Stimulated activated CD8-positive, alpha-beta memory T cell treated with anti-CD3 and anti-CD28 coated beads, Interleukin-2, amount 100 ng/mL, for 48 hours (primary cell): ENCODE measurements at regions not wholly inside any gene's neighbourhood (a gene's known extent, or its start where the extent isn't known, plus 50 kb on each side); places are given as distances from the start of the nearest gene placed in this dataset.

Experiments
- DNase-seq, 2 donors: peaks; one replicate each; pipeline ENCODE4 v3.0.0-alpha.2; 2020; ENCODE audit warnings: low read depth in 2 of 2

DNA sequence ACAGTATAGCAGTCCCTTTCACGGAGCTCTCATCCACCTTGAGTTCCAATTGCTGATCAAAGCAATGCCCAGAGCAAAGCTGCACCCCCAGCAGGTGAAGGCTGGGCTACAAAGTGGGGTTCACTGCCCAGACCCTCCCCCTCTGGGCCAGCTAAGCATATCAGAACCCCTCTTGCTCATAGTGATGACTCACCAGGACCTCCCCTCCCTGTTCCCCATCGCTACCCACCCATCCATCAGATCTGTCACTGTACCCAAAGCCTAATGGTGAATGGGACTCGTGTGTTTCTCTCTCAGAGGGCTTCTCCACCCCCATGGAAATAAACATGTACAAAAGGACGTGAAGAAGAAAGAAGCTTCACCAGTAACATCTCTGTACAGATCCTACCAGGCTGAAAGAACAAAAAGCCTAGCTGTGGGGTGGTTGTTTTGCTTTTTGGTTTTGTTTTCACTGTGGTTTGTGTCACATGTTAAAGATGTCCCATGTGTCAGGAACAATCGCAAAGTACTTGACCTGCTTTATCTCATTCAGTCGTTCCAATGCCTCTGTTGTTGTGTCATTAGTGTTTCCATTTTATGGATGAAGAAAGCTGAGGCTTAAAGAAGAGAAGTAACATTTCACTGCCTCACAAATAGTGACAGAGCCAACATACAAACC lies 518.5 kb downstream of the CD83 start:
- no peak for DNase-seq

DNA sequence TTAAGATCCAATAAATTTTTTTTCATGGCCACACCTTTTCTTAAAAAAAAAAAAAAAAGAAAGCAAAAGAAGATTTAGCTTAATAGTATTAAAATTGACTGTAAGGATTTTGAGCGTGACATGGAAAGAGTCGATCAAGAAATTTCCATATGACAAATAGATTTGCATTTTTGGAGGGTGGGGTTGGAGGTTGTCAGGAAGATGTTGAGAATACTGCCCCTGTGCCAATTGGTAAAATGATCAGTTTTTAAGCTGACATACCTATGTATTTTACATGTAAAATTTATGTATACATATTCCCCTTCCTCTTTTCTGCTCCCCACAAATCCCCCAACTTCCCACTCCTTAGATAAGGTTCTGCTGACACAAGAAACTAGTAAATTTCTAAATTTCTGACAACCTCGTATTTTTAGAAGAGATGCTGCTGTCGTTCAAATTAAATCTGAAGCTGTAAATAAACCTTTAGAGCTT lies 520.9 kb downstream of the CD83 start:
- DNase-seq, result no peak

DNA sequence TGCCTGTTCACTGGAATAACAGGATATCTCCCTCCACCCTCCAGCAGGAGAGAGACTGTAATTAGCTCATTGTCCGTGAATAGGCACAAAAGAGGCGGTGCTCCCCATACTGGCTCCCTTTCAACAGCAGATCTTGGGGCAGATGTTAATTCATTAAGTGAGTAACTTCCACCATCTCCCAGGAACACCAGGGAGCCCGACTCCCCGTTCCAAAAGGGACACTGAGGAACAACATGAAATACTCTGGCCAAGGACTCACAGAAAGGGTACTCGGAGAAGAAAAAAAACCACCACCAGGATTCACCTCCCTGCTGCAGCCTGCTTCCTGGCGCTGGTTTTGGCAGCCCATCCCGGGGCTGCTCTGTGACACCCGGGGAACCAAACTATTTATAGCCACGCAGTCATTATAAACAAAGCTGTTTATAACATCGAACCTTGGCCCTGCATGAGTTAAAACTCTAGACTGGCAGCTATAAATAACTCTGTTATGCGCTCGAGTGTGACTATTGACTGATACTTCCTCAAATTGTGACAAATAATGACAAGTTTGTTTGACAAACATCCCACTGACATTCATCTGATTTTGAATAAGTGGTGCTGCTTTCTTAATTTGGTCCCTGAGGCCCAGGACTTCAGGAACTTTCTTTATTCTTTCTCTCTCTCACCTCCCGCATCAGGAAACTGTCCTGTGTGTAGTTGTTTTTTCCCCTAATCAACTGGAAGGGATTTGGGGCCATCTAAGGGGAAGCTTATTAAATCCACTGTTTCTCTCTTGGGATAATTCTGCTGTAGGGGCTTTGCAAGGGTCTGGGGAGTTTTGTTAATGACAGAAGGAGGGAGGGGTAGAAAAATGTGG lies 521.6 kb downstream of the CD83 start:
- no peak for DNase-seq

GRCh38 chr6:14639983-14640599 lies 522.5 kb downstream of the CD83 start:
- no peak for DNase-seq

GRCh38 chr6:14640631-14641030 lies 523.1 kb downstream of the CD83 start:
- DNase-seq, result no peak

DNA sequence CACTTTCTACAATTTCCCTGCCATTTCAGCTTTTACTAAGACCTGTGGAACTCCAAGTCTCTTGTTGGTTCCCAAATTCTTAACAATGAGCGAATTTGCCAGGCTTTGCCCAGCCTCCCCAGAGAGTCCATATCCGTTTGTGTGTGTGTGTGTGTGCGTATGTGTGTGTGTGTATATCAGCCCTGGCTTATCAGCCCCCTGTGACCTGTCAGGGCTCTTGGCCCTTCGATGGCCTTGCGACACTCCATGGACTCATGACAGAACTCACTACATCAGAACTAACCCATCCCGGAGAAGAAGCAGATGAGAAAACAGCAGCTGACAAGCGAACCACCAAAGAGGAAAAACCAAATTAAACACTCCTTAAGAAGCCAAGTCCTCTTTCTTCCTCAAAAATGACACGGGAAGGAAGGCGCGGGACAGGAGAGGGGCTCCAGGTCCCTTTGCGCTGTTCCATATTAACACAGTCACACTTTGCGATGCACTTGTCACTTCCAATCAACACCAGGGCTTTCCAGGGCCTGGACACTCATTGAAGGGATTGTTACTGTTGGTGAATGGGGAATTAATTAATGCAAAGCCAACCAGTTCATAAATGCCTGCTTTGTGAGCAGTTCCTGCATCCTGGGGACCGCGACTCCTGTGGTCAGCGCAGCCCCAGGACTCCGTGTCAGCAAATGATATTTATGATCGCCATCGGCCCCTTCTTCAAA lies 524.0 kb downstream of the CD83 start:
- DNase-seq, result no peak

DNA sequence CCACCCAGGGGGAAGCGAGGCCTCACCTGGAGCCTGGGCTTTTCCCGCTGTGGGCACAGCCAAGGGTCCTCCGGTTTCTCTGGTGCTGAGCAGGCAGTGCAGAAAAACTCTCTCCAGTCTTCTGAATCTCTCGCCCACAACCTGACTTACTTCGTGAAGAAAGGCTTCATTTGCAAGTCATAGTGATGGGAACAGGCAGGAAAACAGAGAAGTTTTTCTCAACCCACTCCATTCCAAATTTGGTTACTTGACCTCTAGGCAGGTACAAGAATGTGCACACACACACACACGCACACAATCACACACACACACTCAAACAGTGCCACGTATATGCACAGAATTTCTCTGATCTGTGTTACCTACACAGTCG lies 524.5 kb downstream of the CD83 start:
- DNase-seq, result no peak

DNA sequence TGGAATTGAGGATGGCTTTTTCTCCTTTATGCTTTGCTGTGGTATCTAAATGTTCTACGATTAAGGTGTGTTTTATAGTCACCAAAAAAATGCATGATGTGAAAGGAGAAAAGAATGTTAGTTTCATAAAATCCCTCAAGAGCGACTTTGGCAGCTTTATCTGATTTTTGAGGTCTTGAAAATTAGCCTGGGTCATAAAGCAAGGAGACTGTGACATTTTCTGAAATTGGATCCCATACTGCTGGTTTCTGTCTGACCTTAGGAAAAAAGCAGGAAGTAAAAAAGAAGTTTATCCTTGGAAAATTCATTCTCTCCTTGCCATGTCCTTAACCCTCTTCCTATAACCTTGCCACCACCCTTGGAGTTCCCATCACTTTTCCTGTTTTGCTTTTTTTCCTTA lies 525.3 kb downstream of the CD83 start:
- DNase-seq, result no peak

DNA sequence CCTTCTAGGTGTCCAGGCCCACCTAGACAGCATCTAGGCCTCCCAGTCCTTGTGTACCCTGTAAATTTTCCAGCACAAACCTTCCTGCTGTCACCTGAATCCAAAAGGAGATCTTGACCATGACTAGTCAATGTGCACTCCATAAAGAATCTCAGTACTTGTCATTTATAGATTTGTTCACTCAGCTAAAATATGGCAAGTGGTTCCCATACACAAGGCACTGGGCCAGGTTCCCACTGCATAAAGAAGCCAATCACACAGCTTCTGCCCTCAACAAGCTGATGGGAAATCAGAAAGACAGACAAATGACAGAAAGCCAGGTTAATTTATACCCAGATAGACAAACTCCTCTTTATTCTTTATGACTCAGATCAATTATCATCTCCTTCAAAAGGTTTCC lies 526.8 kb downstream of the CD83 start:
- DNase-seq, result no peak

GRCh38 chr6:14645221-14645620 lies 527.6 kb downstream of the CD83 start:
- no peak for DNase-seq

DNA sequence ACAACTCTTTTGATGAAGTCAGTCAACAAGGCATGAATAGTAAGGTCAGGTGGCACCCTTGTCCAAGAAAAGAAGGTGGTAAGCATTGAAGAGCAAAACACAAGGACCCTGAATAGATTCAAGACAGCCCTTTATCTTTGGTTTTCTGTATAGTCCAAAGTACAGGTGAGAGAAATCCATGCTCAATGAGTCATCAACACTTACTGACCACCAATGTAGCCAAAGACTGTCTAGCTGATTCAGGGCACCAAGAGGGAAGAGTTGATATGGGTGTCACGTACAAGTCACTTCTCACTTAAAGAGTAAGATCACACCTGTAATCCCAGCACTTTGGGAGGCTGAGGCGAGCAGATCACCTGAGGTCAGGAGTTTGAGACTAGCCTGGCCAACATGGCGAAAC lies 528.3 kb downstream of the CD83 start:
- DNase-seq, result no peak

DNA sequence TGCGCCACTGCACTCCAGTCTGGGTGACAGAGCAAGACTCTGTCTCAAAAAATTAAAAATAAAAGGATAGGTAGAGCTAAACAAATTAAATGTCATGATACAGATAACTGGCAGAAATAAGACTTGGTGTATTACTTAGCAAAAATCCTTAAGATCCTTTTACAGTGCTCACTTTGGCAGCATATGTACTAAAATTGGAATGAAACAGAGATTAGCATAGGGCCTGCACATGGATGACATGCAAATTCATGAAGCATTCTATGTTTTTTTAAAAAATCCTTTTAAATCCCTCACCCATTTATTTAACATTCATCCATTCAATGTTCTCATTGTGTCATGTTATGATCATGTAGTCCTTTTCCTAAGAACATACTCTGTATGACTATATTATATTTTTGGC lies 528.8 kb downstream of the CD83 start:
- no peak for DNase-seq

- no peak for DNase-seq
Measured at GRCh38 chr6:14647357-14647756, 529.8 kb downstream of the CD83 start.

DNA sequence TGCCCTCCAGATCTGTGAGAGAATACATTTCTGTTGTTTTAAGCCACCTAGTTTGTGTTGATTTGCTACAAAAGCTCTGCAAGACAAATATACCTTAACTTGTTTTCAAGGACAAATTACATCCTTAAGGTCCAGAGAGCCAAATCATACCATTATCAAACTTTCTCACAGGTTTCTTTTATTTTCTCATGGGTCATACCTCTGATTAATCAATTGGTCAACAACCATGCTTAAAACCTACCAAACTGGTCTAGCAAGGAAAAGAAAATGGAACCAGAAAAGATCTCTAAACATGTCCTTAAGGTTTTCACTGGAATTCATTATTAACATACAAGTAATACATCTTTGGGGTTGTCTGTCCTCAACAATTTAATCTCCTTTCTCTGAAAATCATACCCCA lies 535.0 kb downstream of the CD83 start:
- DNase-seq, result no peak

DNA sequence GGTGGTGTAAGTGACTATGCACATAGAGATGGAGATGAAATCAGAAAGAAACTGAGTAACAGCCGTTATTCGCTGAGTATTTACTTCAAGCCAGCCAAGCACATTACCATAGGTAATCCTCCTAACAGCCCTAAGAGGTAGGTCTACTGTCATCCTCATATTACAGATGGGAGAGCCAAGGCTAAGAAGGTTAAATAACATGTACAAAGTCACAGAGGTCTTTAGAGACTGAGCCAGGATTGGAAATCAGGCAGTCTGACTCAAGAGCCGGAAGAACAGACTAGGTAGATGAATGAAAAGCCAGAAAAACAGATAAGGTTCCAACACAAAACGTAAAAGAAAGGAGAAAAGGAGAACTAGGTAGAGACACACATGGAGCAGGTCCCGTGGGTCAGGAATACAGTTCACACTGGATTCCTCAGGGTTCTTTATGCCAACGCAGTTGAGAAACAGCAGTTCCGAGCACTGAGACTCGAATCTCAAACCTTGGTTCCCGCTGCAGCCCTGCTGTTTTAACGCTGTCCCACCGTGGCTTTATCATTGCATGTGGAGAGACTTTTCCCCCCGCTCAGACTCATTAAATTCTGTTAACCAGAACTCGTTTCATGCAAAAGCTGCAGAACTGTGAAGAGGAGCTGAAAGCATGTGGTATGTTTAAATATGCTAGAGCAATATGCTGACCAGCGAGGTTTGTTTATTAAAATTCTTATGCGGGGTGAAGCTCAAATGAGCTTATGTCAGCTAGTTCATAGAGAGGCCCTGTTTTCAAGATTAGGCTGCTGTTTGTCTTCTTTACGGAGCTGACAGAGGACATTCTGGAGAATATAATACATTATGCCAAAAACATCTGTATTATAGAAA lies 537.9 kb downstream of the CD83 start:
- DNase-seq, result no peak

GRCh38 chr6:14656078-14656521 lies 538.5 kb downstream of the CD83 start:
- no peak for DNase-seq

- no peak for DNase-seq
Measured at GRCh38 chr6:14656649-14657048, 539.1 kb downstream of the CD83 start.

DNA sequence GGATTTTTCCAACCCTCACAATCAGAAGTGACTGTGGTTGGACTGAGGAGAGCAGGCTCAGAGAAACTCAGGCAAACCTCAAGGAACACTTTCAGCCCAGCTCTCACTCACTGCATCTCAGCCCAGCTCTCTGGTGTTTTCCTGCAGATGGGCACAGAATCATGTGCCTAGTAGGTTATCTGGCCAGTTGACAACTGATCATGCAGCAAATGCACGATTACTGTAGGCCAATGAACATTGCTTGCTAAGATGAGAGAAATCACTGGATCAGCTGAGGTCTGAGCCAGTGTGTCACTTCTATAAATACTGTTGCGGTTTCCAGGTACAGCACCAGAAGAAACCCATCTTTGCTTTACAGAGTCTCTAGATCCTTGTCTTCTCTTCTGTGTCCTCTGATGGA lies 540.5 kb downstream of the CD83 start:
- no peak for DNase-seq

- no peak for DNase-seq
Measured at GRCh38 chr6:14658886-14659561, 541.5 kb downstream of the CD83 start.

GRCh38 chr6:14659841-14660240 lies 542.3 kb downstream of the CD83 start:
- DNase-seq, result no peak
